CD4-positive, alpha-beta T cell treated with Interleukin-4 for 1 hour (primary cell): ENCODE measurements at regions not wholly inside any gene's neighbourhood (a gene's known extent, or its start where the extent isn't known, plus 50 kb on each side); places are given as distances from the start of the nearest gene placed in this dataset.
"Not testable (repeated sequence)": the region's sequence is repeated elsewhere in the genome, so short reads cannot be mapped to it uniquely, and the experiment has no call there.

Source experiments
- DNase-seq, 2 donors: peaks; one replicate each; pipeline ENCODE4 v3.0.0-alpha.2; 2020 to 2022

DNA sequence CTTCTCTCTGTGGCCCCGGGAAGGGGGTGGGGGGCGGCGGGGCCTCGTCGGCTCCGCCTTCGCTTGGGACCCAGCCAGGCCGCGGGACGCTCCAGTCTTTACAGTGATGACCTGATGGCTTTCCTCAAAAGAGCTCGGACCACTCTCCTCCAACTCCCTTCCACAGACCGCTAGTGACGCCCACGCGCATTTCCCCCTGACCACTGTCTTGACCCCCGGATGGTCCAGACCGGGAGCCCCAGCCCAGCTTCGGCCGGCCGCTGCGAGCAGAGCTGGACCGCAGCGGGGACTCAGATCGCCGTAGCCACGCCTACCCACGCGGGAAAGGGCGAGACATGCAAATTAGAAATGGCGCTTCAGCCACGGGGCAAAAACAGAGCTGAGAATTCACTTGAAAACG, 81.6 kb upstream of the RNU2-1 start:
- no peak for DNase-seq

DNA sequence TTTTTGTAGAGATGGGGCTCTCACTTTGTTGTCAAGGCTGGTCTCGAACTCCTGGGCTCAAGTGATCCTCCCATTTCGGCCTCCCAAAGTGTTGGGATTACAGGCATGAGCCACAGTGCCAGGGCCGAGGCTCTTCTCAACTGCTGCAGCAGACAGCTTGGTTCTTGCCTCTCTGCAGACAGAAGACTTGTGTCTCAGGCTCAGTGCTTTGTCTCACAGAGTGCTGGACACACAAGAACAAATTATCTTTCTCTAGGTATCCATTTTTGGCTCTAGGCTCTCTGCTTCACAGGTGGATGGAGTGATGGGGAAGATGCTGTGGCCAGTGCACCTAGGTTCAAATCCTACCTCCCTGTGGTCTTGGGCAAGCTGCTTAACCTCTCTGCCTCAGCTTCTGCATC, 80.8 kb upstream of the RNU2-1 start:
- no peak for DNase-seq

DNA sequence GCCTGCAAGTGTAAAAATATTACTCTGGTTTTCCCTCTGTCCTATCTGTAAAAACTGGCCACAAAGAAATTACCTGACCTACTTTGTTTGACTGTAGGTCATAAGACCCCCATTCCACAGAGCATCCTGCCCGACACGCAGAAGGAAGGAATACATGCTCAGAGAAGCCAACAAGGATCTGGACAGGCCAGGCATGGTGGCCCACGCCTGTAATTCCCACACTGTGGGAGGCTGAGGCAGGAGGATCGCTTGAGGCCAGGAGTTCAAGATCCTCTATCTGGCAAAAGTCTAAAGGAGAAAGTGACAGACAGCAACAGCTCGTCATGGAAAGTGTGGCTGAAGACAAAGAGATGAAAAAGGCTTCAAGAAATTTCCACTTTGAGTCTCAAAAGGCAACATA, 78.2 kb upstream of the RNU2-1 start:
- DNase-seq = no peak

DNA sequence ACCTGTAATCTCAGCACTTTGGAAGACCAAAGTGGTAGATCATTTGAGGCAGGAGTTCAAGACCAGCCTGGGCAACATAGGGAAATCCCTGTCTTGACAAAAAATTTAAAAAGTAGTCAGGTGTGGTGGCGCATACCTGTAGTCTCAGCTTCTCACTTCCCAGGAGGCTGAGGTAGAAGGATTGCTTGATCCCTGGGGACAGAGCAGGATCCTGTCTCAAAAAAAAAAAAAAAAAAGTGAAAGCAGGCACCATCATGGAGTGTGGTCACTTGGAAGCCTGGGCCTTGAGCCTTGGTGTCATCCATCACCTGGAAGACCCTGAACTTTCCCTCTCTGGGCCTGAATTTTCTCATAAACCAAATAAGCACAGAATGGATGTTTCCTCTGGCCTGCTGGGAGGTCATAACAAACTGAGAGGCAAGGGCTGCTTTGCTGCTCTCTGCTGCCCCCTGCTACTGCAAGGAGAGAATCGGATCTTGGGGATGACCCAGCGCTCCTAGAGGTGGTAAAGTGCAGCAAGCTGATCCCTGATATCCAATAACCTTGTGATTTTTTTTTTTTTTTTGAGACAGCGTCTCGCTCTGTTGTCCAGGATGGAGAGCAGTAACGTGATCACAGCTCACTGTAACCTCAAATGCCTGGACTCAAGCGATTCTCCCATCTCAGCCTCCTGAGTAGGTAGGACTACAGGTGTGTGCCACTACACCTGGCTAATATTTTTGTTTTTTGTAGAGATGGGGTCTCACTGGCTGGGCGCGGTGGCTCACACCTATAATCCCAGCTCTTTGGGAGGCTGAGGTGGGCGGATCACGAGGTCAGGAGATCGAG, 75.9 kb upstream of the RNU2-1 start:
- no peak for DNase-seq

DNA sequence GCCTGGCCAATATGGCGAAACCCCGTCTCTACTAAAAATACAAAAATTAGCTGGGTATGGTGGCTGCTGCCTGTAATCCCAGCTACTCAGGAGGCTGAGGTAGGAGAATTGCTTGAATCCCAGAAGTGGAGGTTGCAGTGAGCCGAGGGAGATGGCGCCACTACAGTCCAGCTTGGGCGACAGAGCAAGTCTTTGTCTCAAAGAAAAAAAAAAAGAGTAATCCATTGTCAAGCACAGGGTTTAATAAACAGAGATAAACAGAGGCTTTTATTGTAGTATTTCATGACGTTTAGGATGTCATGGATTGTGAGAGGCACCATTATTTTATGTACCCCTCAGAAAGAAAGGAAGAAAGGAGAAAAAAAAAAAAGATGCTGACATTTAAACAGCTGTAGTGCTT, 75.2 kb upstream of the RNU2-1 start:
- no peak for DNase-seq

DNA sequence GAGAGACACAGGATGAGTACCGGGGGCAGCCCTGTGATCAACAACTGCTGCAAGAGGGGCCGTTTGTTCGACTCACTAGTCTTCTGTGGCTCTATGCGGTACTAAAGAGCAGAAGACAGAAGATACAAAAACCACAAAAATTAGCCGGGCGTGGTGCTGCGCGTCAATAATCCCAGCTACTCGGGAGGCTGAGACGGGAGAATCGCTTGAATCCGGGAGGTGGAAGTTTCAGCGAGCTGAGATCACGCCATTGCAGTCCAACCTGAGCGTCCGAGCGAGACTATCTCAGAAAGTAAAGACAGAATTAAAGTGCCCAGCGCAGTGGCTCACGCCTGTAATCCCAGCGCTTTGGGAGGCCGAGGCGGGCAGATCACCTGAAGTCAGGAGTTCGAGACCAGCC, 71.0 kb upstream of the RNU2-1 start:
- DNase-seq = not testable (repeated sequence)

DNA sequence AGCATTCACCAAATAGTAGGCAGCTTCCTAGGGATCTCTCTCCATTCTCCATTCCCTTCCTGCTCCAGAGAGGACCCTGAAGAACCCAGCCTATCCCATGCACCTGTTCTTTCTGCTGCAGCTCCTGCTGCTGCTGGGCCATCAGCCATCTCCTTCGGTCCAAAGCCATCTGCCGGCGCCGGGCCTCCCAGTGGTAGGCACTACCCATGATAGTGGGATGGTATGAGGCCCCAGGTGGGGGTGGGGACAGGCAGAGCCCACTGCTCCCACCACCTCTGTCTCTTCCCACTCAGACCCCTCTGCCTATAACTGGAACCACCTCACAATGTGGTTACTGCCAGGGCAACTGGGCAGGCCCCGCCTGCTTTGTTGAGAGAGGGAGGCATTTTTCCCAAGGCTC, 69.3 kb upstream of the RNU2-1 start:
- DNase-seq = not testable (repeated sequence)

DNA sequence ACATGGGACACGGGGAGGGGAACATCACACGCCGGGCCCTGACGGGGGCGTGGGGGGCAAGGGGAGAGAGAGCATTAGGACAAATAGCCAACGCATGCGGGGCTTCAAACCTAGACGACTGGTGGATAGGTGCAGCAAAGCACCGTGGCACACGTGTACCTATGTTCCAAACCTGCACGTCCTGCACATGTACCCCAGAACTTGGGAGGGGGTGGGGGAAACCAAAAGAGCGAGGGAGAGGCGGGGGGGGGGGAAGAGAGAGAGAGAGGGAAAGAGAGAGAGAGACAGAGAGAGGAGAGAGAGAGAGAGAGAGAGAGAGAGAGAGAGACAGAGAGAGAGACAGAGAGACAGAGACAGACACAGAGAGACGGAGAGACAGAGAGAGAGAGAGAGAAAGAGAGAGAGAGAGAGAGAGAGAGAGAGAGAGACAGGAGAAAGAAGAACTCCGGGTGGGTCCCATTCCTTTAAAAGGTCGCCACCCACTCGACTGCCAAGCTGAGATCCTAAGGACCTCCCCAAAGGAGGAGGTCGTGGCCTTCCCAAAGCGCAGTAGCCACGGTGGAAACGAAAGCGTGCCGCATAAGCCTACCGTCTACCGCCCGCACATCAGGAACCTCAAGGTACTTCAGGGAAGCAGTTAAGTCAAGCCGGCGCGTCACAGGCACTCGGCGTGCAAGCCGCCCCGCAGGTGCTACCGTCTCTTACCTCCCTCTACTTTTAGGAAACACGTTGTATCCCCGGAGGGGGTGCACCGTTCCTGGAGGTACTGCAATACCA, 65.7 kb upstream of the RNU2-1 start:
- not testable (repeated sequence) for DNase-seq

DNA sequence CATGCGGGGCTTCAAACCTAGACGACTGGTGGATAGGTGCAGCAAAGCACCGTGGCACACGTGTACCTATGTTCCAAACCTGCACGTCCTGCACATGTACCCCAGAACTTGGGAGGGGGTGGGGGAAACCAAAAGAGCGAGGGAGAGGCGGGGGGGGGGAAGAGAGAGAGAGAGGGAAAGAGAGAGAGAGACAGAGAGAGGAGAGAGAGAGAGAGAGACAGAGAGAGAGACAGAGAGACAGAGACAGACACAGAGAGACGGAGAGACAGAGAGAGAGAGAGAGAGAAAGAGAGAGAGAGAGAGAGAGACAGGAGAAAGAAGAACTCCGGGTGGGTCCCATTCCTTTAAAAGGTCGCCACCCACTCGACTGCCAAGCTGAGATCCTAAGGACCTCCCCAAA, 55.9 kb upstream of the RNU2-1 start:
- not testable (repeated sequence) for DNase-seq

DNA sequence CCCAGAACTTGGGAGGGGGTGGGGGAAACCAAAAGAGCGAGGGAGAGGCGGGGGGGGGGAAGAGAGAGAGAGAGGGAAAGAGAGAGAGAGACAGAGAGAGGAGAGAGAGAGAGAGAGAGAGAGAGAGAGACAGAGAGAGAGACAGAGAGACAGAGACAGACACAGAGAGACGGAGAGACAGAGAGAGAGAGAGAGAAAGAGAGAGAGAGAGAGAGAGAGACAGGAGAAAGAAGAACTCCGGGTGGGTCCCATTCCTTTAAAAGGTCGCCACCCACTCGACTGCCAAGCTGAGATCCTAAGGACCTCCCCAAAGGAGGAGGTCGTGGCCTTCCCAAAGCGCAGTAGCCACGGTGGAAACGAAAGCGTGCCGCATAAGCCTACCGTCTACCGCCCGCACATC, 49.8 kb upstream of the RNU2-1 start:
- peak; percentile 10 to 34 for DNase-seq
